ENCODE measurements at regions not wholly inside any gene's neighbourhood (a gene's known extent, or its start where the extent isn't known, plus 50 kb on each side); places are given as distances from the start of the nearest gene placed in this dataset.
A peak's percentile ranks its signal among the peaks of the same experiment; 100 is the strongest.

DNA sequence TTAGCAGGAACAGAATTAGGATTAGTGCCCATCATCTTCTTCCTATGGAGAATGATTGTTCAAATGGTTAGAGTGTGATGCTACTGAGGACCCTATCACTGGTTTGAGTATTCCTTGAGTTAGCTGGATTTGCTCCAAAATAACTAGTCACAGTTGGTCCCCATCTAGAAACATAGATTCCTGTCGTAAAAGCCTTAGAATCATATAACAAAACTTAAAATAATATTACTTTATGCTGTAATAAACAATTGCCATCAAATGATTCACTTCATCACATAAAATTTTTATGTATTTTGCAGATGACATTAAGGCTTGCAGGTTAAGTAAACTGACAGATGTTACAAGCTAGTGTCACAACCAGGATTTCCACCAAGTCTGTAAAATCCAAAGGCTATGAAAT, 209.8 kb downstream of the CCER1 start:
- TF ChIP-seq, protein P1, sequence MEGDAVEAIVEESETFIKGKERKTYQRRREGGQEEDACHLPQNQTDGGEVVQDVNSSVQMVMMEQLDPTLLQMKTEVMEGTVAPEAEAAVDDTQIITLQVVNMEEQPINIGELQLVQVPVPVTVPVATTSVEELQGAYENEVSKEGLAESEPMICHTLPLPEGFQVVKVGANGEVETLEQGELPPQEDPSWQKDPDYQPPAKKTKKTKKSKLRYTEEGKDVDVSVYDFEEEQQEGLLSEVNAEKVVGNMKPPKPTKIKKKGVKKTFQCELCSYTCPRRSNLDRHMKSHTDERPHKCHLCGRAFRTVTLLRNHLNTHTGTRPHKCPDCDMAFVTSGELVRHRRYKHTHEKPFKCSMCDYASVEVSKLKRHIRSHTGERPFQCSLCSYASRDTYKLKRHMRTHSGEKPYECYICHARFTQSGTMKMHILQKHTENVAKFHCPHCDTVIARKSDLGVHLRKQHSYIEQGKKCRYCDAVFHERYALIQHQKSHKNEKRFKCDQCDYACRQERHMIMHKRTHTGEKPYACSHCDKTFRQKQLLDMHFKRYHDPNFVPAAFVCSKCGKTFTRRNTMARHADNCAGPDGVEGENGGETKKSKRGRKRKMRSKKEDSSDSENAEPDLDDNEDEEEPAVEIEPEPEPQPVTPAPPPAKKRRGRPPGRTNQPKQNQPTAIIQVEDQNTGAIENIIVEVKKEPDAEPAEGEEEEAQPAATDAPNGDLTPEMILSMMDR (IDR thresholded peaks at IDR 0.05) = no peak

DNA sequence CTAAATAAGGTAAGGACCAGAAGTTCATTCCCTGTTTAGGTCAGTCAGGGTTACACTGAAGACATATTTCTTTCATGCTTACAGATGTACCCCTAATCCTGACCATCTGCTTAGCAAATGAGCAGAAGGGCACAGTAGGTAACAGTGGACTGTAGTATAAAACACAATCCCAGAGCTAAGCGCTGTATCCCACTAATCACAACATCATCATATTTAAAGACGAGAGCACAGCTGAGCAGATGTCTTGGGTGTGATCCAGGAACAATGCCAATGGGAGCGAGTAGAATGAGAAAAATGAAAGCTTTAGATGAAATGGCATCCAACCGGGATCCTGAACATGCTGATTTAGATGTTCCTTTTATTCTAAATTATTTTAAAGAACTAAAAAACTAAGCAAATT, 213.4 kb downstream of the CCER1 start:
- TF ChIP-seq, protein P1 (IDR thresholded peaks at IDR 0.05) = no peak

DNA sequence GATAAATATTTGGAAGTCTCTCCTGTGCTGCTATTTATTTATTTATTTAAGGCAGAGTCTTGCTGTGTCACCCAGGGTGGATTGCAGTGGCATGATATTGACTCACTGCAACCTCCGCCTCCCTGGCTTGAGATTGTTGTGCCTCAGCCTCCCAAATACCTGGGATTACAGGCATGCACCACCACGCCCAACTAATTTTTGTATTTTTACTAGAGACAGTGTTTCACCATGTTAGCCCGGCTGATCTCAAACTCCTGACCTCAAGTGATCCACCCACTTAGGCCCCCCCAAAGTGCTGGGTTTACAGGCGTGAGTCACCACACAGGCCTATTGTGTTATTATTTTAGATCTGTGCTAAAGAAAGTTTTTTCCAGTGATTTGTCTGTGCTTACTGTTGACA, 225.2 kb downstream of the CCER1 start:
- TF ChIP-seq, protein P1 (IDR thresholded peaks at IDR 0.05) = no peak

DNA sequence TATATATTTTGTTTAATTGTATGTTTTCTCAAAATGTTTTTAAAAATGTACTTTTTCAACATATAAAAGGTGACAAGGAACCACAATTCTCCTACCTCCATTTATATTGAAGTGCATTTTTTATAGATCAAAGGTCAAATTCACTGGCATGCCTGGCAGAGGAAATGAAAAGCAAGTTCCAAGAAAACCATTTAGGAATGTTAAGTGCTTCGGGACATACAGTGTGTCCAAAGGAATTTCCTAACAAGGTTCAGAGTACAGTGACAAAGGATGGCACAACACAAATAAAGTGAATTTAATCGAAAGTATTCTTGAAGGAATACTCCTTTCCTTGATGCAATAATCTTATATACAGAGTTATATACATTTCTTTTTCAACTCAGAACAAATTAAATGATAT, 242.3 kb downstream of the CCER1 start:
- TF ChIP-seq, protein P1 (IDR thresholded peaks at IDR 0.05) = no peak

DNA sequence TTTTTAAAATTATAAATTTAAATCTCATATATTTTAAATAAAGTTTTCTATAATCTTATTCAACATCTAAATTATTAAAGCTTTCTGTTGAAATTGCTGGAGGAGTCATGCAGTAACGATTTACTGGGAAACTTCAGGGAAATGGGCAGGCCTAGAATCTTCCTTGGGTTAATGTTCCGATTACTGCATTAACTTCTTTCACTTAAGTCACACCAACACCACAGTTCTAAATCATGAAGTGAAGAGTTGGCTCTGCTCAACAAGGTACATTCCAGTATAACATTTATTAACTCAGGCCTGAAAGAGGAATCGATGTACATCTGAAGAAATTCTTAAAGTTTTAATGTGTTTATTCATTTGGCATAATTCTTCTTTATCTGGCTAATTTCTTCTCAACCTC, 244.3 kb downstream of the CCER1 start:
- TF ChIP-seq, protein P1 (IDR thresholded peaks at IDR 0.05) = no peak

DNA sequence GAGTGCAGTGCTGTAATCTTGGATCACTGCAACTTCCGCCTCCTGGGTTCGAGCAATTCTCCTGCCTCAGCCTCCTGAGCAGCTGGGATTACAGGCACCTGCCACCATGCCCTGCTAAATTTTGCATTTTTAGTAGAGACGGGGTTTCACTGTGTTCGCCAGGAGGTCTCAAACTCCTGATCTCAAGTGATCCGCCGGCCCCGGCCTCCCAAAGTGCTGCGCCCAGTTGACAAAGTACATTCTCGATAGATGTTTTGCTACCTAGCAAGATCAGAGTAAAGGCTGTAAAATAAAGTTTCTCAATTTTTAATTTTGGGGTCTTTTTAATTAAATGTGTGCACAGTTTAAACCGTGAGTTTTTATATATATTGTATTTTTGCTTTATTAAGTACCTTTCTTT, 248.9 kb downstream of the CCER1 start:
- TF ChIP-seq, protein P1 (IDR thresholded peaks at IDR 0.05) = no peak

DNA sequence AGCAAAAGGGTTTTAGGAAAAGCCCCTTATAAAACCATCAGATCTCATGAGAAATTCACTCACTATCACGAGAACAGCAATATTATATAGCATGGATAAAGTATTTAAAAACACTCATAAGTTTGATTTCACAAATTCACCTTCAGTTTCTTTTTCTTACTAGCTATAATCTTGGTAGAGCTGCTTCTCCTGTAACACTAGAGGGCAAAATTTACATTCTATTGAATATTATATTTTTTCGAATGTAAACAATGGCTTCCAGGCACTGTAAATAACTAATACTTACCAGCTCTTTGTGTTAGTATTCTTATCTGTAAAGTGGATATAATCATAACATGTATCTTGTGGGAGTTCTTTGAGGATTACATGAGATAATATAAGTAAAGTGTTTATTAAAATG, 259.6 kb downstream of the CCER1 start:
- TF ChIP-seq, protein P1 (IDR thresholded peaks at IDR 0.05) = peak; percentile 68

DNA sequence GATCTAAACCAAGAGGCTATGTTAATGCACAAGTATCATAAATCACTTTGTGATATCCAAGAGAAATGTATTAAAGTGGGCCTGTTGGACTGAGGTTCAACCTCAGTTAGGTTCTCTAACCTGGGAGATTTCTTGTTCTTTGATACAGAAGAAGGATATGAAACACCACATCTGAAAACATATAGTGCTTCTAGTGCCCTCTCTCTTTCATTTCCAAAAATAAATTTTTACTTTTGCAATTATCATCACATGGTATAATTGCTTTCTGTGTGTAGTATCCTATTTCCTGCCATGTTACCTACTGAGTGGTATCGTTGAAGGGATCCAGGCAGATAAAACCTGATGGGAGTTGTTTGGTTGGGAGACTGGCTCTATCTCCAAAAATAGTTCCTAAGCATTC, 264.9 kb downstream of the CCER1 start:
- TF ChIP-seq, protein P1 (IDR thresholded peaks at IDR 0.05) = no peak

All from LNCAP (cell line).